K562 (cell line): ENCODE measurements at regions not wholly inside any gene's neighbourhood (a gene's known extent, or its start where the extent isn't known, plus 50 kb on each side); places are given as distances from the start of the nearest gene placed in this dataset.
A peak's percentile ranks its signal among the peaks of the same experiment; 100 is the strongest.

Experiments
- ATAC-seq: fragments of 200-7000 bp; cut with Tn5 transposase; 3 replicates; pipeline ENCODE4 v1.9.1; 2020; ENCODE audit warnings: moderate library complexity
- BruUV-seq: library from RNA; stranded (reverse); fragments of 400-500 nt; replicated peaks from 2 replicates; lab custom pipeline; 2021; lab: Mats Ljungman, UMichigan
- CTCF ChIA-PET: fragments of 300-600 bp; formaldehyde crosslinking; extraction: SDS; loops from one replicate; lab custom pipeline; 2021; ENCODE audit warnings: low intra/inter-chr PET ratio; lab: Yijun Ruan, JAX
- POLR2A ChIA-PET: fragments of 300-600, 350-650 bp; sonication (Branson Sonifier 250); formaldehyde crosslinking; extraction: SDS; loops from one replicate; lab custom pipeline; 2021; ENCODE audit warnings: antibody characterized with exemption, inconsistent platforms; lab: Yijun Ruan, JAX
- DNase-seq, 4 experiments: peaks; one replicate each; pipeline versions ENCODE4 v3.0.0 to v3.0.0-alpha.2; 2011 to 2018; ENCODE audit warnings: low spot score in 3 of 4, mixed read lengths in 3 of 4; ENCODE audit errors: extremely low read depth in 1 of 4
- FAIRE-seq: peaks from 2 replicates; lab custom pipeline; 2011; peaks lifted over from hg19 to GRCh38; lab: Jason Lieb, UNC
- H2AFZ ChIP-seq: 2 replicates; pipeline ENCODE4 v1.6.0; 2011; ENCODE audit warnings: low read depth, low read length, control low read depth, inconsistent platforms
- H3K27ac ChIP-seq: fragments of 200-600 bp; 3 replicates; pipeline ENCODE4 v1.8.0; 2011; ENCODE audit warnings: low read depth, mild to moderate bottlenecking, control low read depth, inconsistent platforms, low read length, moderate library complexity, mixed read lengths; ENCODE audit errors: extremely low read depth
- H3K27me3 ChIP-seq, 2 experiments: fragments of 300-600 bp in 1 of 2; 2 replicates in 1 of 2; 3 replicates in 1 of 2; pipeline versions ENCODE4 v1.6.0 to v1.8.0; 2011; ENCODE audit warnings: inconsistent platforms in 2 of 2, low read length in 2 of 2, mild to moderate bottlenecking in 1 of 2, mixed read lengths in 1 of 2, moderate library complexity in 1 of 2; ENCODE audit not compliant: control insufficient read depth in 2 of 2, insufficient read depth in 2 of 2
- H3K36me3 ChIP-seq: fragments of 300-600 bp; 3 replicates; pipeline ENCODE4 v1.8.0; 2011; ENCODE audit warnings: mild to moderate bottlenecking, low read length, inconsistent platforms; ENCODE audit not compliant: control insufficient read depth, insufficient read depth
- H3K4me1 ChIP-seq, 2 experiments: fragments of 200-600 bp in 1 of 2; replicated peaks in 1 of 2; 2 replicates in 1 of 2; 3 replicates in 1 of 2; pipeline versions ENCODE4 v1.5.1 to v1.8.0; 2011; ENCODE audit warnings: inconsistent platforms in 2 of 2, low read length in 2 of 2, mild to moderate bottlenecking in 1 of 2, mixed read lengths in 1 of 2, moderate library complexity in 1 of 2; ENCODE audit not compliant: control insufficient read depth in 2 of 2, insufficient read depth in 2 of 2
- H3K4me2 ChIP-seq: 2 replicates; pipeline ENCODE4 v1.6.1; 2011; ENCODE audit warnings: low read length, control low read depth, inconsistent platforms, mixed read lengths; ENCODE audit not compliant: insufficient read depth
- H3K4me3 ChIP-seq: fragments of 200-600 bp; sonication (generic), shearing (Covaris generic); 2 replicates; pipeline ENCODE4 v1.5.1; 2016; ENCODE audit warnings: control low read depth, inconsistent platforms
- H3K79me2 ChIP-seq: fragments of 200-600 bp; 3 replicates; pipeline ENCODE4 v1.8.0; 2011; ENCODE audit warnings: low read length, inconsistent platforms; ENCODE audit not compliant: control insufficient read depth, insufficient read depth
- H3K9ac ChIP-seq, 2 experiments: 2 replicates each; pipeline versions ENCODE4 v1.6.0 to v1.6.1; 2011; ENCODE audit warnings: low read depth in 2 of 2, low read length in 2 of 2, control low read depth in 1 of 2, inconsistent platforms in 1 of 2, mild to moderate bottlenecking in 1 of 2, mixed read lengths in 1 of 2; ENCODE audit not compliant: insufficient read depth in 1 of 2
- H3K9me1 ChIP-seq: one replicate; pipeline ENCODE4 v1.6.0; 2011; ENCODE audit warnings: inconsistent platforms, mild to moderate bottlenecking, low read length, moderate library complexity; ENCODE audit not compliant: control insufficient read depth, insufficient read depth
- H3K9me3 ChIP-seq: replicated peaks from 2 replicates; pipeline ENCODE4 v1.5.1; 2011; ENCODE audit warnings: low read depth, low read length, inconsistent platforms; ENCODE audit not compliant: control insufficient read depth, insufficient read depth
- H4K20me1 ChIP-seq: replicated peaks from 2 replicates; pipeline ENCODE4 v1.6.1; 2011; ENCODE audit warnings: low read length, inconsistent platforms, mixed read lengths; ENCODE audit not compliant: control insufficient read depth, insufficient read depth
- ARID1B ChIP-seq: fragments of 450-650 bp; IDR thresholded peaks from 2 replicates; pipeline ENCODE4 v1.6.1; 2016; ENCODE audit warnings: antibody characterized with exemption, mild to moderate bottlenecking, inconsistent platforms
- CCNT2 ChIP-seq: IDR thresholded peaks from 2 replicates; pipeline ENCODE4 v1.6.1; 2011; ENCODE audit warnings: borderline replicate concordance, low read depth, mild to moderate bottlenecking, moderate library complexity, mixed read lengths, low read length; ENCODE audit not compliant: insufficient read length; ENCODE audit errors: extremely low read depth
- CREB3L1 ChIP-seq: fragments of 450-650 bp; IDR thresholded peaks from 2 replicates; pipeline ENCODE4 v1.6.1; 2014; ENCODE audit warnings: low read depth, mild to moderate bottlenecking, moderate library complexity, borderline replicate concordance
- EGR1 ChIP-seq: fragments of 450-650 bp; conservative IDR thresholded peaks from 2 replicates; pipeline ENCODE4 v1.6.1; 2017; ENCODE audit warnings: mild to moderate bottlenecking
- FOSL1 ChIP-seq: fragments of 200-800 bp; sonication (Bioruptor generic); conservative IDR thresholded peaks from 2 replicates; pipeline ENCODE4 v1.6.1; 2016; ENCODE audit warnings: missing genetic modification characterization, missing compliant biosample characterization
- MED1 ChIP-seq: sonication (generic); formaldehyde crosslinking; IDR thresholded peaks from 2 replicates; pipeline ENCODE4 v1.8.1; 2023; ENCODE audit warnings: missing genetic modification reagents, borderline replicate concordance
- NFATC3 ChIP-seq: fragments of 450-650 bp; IDR thresholded peaks from 2 replicates; pipeline ENCODE4 v1.6.1; 2017; ENCODE audit warnings: mild to moderate bottlenecking
- NFXL1 ChIP-seq: fragments of 450-650 bp; formaldehyde crosslinking; IDR thresholded peaks from 2 replicates; pipeline ENCODE4 v1.4.0; 2021; ENCODE audit warnings: mild to moderate bottlenecking
- POLR3G ChIP-seq: IDR thresholded peaks from 2 replicates; pipeline ENCODE4 v1.6.1; 2011; ENCODE audit not compliant: insufficient read length, insufficient replicate concordance; ENCODE audit errors: extremely low read depth
- PYGO2 ChIP-seq: fragments of 450-650 bp; IDR thresholded peaks from 2 replicates; pipeline ENCODE4 v1.6.1; 2016; ENCODE audit warnings: mild to moderate bottlenecking, missing genetic modification characterization, moderate library complexity, missing compliant biosample characterization
- SMARCA5 ChIP-seq: fragments of 450-650 bp; IDR thresholded peaks from 2 replicates; pipeline ENCODE4 v1.6.1; 2016
- SP1 ChIP-seq: sonication (generic); formaldehyde crosslinking; IDR thresholded peaks from 2 replicates; pipeline ENCODE4 v1.8.1; 2022; ENCODE audit warnings: mild to moderate bottlenecking, missing genetic modification reagents
- SRF ChIP-seq, 2 experiments: fragments of 250-450, 450-650 bp in 1 of 2; sonication (Bioruptor Pico) in 1 of 2; sonication (generic) in 1 of 2; formaldehyde crosslinking; IDR thresholded peaks; 2 replicates each; pipeline versions ENCODE4 v1.5.0 to v1.5.1; 2020 to 2022; ENCODE audit warnings: mild to moderate bottlenecking in 1 of 2, missing genetic modification reagents in 1 of 2
- TAF15 ChIP-seq: fragments of 200-400 bp; formaldehyde crosslinking; IDR thresholded peaks from 2 replicates; pipeline ENCODE4 v1.6.1; 2017; ENCODE audit warnings: mild to moderate bottlenecking, low read depth, low read length, moderate library complexity
- WGBS: fragments of 100-300 bp; shearing (Covaris generic); methylation state at CpG from one replicate; pipeline ENCODE4 v1.1.6; 2016; ENCODE audit warnings: low coverage, mixed read lengths; ENCODE audit not compliant: insufficient coverage; ENCODE audit errors: missing lambda C conversion rate; 5-methylcytosine and 5-hydroxymethylcytosine counted together
- in situ Hi-C: fragments of 300-500 bp; cut with MboI; formaldehyde crosslinking; loops from 4 replicates; pipeline ENCODE4 v1.15.0; 2018; ENCODE audit warnings: inconsistent platforms, mixed read lengths
- intact Hi-C: fragments of 100-400 bp; cut with micrococcal nuclease; formaldehyde crosslinking; loops from 2 replicates; pipeline ENCODE4 v1.14.2; 2022
- TF ChIP-seq, protein P1 (sequence below): sonication (generic); formaldehyde crosslinking; IDR thresholded peaks from 2 replicates; pipeline ENCODE4 v1.8.0; 2023; ENCODE audit warnings: missing genetic modification reagents, mild to moderate bottlenecking, borderline replicate concordance

DNA sequence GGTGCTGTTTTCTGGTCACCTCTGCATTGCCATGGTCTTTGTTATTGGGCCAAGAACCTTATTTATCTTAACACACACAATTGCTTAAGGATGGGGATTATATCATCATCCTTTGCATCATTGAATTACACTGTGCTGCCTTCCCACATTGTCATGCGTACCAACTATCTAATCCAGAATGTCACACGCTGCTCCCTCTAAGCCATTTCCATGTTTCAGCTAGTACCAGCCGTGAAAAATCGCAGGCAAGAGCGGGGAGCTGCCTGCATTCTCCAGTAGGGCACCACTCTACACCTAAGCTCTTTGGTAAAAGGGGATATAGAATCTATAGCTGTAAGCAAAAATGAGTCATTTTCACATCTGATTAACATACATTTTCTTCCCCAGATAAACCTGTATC is 277.0 kb downstream of the PRL start (continued):
- TF ChIP-seq, protein P1, sequence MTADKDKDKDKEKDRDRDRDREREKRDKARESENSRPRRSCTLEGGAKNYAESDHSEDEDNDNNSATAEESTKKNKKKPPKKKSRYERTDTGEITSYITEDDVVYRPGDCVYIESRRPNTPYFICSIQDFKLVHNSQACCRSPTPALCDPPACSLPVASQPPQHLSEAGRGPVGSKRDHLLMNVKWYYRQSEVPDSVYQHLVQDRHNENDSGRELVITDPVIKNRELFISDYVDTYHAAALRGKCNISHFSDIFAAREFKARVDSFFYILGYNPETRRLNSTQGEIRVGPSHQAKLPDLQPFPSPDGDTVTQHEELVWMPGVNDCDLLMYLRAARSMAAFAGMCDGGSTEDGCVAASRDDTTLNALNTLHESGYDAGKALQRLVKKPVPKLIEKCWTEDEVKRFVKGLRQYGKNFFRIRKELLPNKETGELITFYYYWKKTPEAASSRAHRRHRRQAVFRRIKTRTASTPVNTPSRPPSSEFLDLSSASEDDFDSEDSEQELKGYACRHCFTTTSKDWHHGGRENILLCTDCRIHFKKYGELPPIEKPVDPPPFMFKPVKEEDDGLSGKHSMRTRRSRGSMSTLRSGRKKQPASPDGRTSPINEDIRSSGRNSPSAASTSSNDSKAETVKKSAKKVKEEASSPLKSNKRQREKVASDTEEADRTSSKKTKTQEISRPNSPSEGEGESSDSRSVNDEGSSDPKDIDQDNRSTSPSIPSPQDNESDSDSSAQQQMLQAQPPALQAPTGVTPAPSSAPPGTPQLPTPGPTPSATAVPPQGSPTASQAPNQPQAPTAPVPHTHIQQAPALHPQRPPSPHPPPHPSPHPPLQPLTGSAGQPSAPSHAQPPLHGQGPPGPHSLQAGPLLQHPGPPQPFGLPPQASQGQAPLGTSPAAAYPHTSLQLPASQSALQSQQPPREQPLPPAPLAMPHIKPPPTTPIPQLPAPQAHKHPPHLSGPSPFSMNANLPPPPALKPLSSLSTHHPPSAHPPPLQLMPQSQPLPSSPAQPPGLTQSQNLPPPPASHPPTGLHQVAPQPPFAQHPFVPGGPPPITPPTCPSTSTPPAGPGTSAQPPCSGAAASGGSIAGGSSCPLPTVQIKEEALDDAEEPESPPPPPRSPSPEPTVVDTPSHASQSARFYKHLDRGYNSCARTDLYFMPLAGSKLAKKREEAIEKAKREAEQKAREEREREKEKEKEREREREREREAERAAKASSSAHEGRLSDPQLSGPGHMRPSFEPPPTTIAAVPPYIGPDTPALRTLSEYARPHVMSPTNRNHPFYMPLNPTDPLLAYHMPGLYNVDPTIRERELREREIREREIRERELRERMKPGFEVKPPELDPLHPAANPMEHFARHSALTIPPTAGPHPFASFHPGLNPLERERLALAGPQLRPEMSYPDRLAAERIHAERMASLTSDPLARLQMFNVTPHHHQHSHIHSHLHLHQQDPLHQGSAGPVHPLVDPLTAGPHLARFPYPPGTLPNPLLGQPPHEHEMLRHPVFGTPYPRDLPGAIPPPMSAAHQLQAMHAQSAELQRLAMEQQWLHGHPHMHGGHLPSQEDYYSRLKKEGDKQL (CRISPR knock-in tag), result no peak
- TF ChIP-seq, all 486 proteins: peak for 0

GRCh38 chr6:22020299-22021003 is 276.4 kb downstream of the PRL start:
- FAIRE-seq, result no peak
- DNase-seq, result no peak
- in situ Hi-C loops, result no loop called here
- no peak overlapping the region for H3K27ac ChIP-seq
- H4K20me1 ChIP-seq, result no peaks in the 10 kb centered on the region
- intact Hi-C loops, result no loop called here
- no TSS peak for BruUV-seq
- no peaks in the 10 kb centered on the region for H3K36me3 ChIP-seq
- H3K4me2 ChIP-seq, result no peak overlapping the region
- H3K79me2 ChIP-seq, result no peaks in the 10 kb centered on the region
- no peaks in the 10 kb centered on the region for H3K27me3 ChIP-seq
- ChIA-PET POLR2A (no interaction called here), CTCF (no interaction called here)
- 29% methylated on average over 5 of the region's 5 CpGs for WGBS
- H3K9me1 ChIP-seq, result no peaks in the 10 kb centered on the region
- TF ChIP-seq SP1 (CRISPR knock-in tag) (no peak), SRF (CRISPR knock-in tag; IDR thresholded peaks at IDR 0.05) (no peak), NFXL1 (CRISPR knock-in tag) (no peak), MED1 (CRISPR knock-in tag) (no peak), TAF15 (no peak), SMARCA5 (no peak), POLR3G (no peak), CREB3L1 (no peak), FOSL1 (tag) (no peak), PYGO2 (tag) (no peak), EGR1 (peak; percentile 33), NFATC3 (no peak), ARID1B (peak; percentile 11; the same call in 1 of the 2 replicates), CCNT2 (no peak)
- peak overlapping the region; percentile 68 for H2AFZ ChIP-seq
- peaks cover 11% of the 10 kb centered on the region for H3K9me3 ChIP-seq
- no peak overlapping the region for H3K9ac ChIP-seq
- H3K4me3 ChIP-seq, result no peak overlapping the region
- H3K4me1 ChIP-seq, result peaks cover 15 to 22% of the 10 kb centered on the region in 2 experiments
- ATAC-seq, result no peak
